T-cell (primary cell): ENCODE measurements at regions not wholly inside any gene's neighbourhood (a gene's known extent, or its start where the extent isn't known, plus 50 kb on each side); places are given as distances from the start of the nearest gene placed in this dataset.

Experiments
- ATAC-seq, 4 experiments: fragments of 200-7000 bp in 3 of 4; fragments of 150-1000 bp in 1 of 4; cut with Tn5 transposase; replicated peaks in 1 of 4; 1 replicate in 3 of 4; 2 replicates in 1 of 4; pipeline ENCODE4 v1.10.0; 2021; ENCODE audit warnings: moderate library complexity in 3 of 4, mild to moderate bottlenecking in 2 of 4, moderate number of reproducible peaks in 1 of 4
- CTCF ChIA-PET, 2 donors: fragments of 300-600 bp; sonication (Branson Sonifier 250); formaldehyde crosslinking; loops; one replicate each; lab custom pipeline; 2022; ENCODE audit warnings: antibody characterized with exemption in 2 of 2; lab: Charles Lee
- POLR2A ChIA-PET, 2 donors: fragments of 300-600 bp; sonication (Branson Sonifier 250); formaldehyde crosslinking; loops; one replicate each; lab custom pipeline; 2022; ENCODE audit warnings: antibody characterized with exemption in 2 of 2; lab: Charles Lee
- DNase-seq, 35 experiments: peaks; one replicate each; pipeline versions ENCODE4 v3.0.0 to v3.0.0-alpha.2; 2013 to 2023
- H3K27ac ChIP-seq: one replicate; pipeline ENCODE4 v1.5.1; 2013; ENCODE audit warnings: low read length
- H3K27me3 ChIP-seq, 2 experiments: replicated peaks in 1 of 2; 1 replicate in 1 of 2; 2 replicates in 1 of 2; pipeline versions ENCODE4 v1.6.1 to v1.7.0; 2013; ENCODE audit warnings: low read length in 1 of 2, mixed read lengths in 1 of 2; ENCODE audit not compliant: control insufficient read depth in 2 of 2, insufficient read depth in 2 of 2; ENCODE audit errors: extremely low read depth in 1 of 2
- H3K36me3 ChIP-seq, 2 donors: 1 replicate in 1 of 2; 2 replicates in 1 of 2; pipeline versions ENCODE4 v1.6.1 to v1.7.0; 2013; ENCODE audit warnings: low read length in 1 of 2; ENCODE audit not compliant: control insufficient read depth in 2 of 2, insufficient read depth in 1 of 2; ENCODE audit errors: extremely low read depth in 1 of 2
- H3K4me1 ChIP-seq, 2 experiments: 1 replicate in 1 of 2; 2 replicates in 1 of 2; pipeline versions ENCODE4 v1.6.1 to v1.7.0; 2013; ENCODE audit warnings: low read length in 2 of 2, mixed read lengths in 1 of 2; ENCODE audit not compliant: insufficient read depth in 2 of 2, control insufficient read depth in 1 of 2; ENCODE audit errors: extremely low read depth in 1 of 2
- H3K4me3 ChIP-seq, 2 donors: 1 replicate in 1 of 2; 2 replicates in 1 of 2; pipeline versions ENCODE4 v1.5.1 to v1.7.0; 2013; ENCODE audit warnings: mild to moderate bottlenecking in 2 of 2, low read length in 1 of 2, moderate library complexity in 1 of 2; ENCODE audit not compliant: control insufficient read depth in 1 of 2; ENCODE audit errors: extremely low read depth in 1 of 2
- H3K9me3 ChIP-seq: 2 replicates; pipeline ENCODE4 v1.7.0; 2013
- H3K27ac Mint-ChIP-seq, 2 donors: one replicate each; pipeline ENCODE4 v1.8.0; 2020 to 2021; ENCODE audit warnings: mild to moderate bottlenecking in 2 of 2, mixed read lengths in 2 of 2
- H3K27me3 Mint-ChIP-seq, 2 donors: one replicate each; pipeline ENCODE4 v1.8.0; 2021 to 2022; ENCODE audit warnings: mixed read lengths in 2 of 2
- H3K36me3 Mint-ChIP-seq: one replicate; pipeline ENCODE4 v1.8.0; 2021; ENCODE audit warnings: mixed read lengths
- H3K4me1 Mint-ChIP-seq, 3 donors: one replicate each; pipeline ENCODE4 v1.8.0; 2020 to 2022; ENCODE audit warnings: mixed read lengths in 3 of 3, mild to moderate bottlenecking in 1 of 3
- H3K4me3 Mint-ChIP-seq, 3 donors: one replicate each; pipeline ENCODE4 v1.8.0; 2020 to 2022; ENCODE audit warnings: mild to moderate bottlenecking in 3 of 3, mixed read lengths in 3 of 3, moderate library complexity in 3 of 3
- H3K9me3 Mint-ChIP-seq, 3 donors: one replicate each; pipeline ENCODE4 v1.8.0; 2020 to 2022; ENCODE audit warnings: mixed read lengths in 3 of 3
- WGBS: methylation state at CpG from one replicate; pipeline ENCODE4 v1.1.5; 2013; ENCODE audit warnings: missing lambda C conversion rate; ENCODE audit not compliant: insufficient coverage; 5-methylcytosine and 5-hydroxymethylcytosine counted together

GRCh38 chr3:28191363-28191762, 50.1 kb upstream of the CMC1 start:
- H3K9me3 Mint-ChIP-seq, result no peaks in the 10 kb centered on the region
- H3K4me3 Mint-ChIP-seq, result no peak overlapping the region
- H3K4me1 Mint-ChIP-seq, result no peaks in the 10 kb centered on the region
- no peaks in the 10 kb centered on the region for H3K36me3 ChIP-seq
- no peaks in the 10 kb centered on the region for H3K27me3 ChIP-seq
- POLR2A ChIA-PET, result no interaction called here
- ATAC-seq, result no peak
- no peaks in the 10 kb centered on the region for H3K9me3 ChIP-seq
- no peak for DNase-seq
- H3K27ac Mint-ChIP-seq, result no peak overlapping the region
- no peaks in the 10 kb centered on the region for H3K27me3 Mint-ChIP-seq
- H3K4me3 ChIP-seq, result no peak overlapping the region
- CTCF ChIA-PET, result no interaction called here
- H3K36me3 Mint-ChIP-seq, result no peaks in the 10 kb centered on the region
- no peak overlapping the region for H3K27ac ChIP-seq
- no CpG with 5 or more reads among the region's 2 CpGs for WGBS
- no peaks in the 10 kb centered on the region for H3K4me1 ChIP-seq
